Endothelial cell of umbilical vein (primary cell): ENCODE measurements at regions not wholly inside any gene's neighbourhood (a gene's known extent, or its start where the extent isn't known, plus 50 kb on each side); places are given as distances from the start of the nearest gene placed in this dataset.

Experiments used
- BruUV-seq: library from RNA; stranded (reverse); fragments of 400-500 nt; replicated peaks from 2 replicates; lab custom pipeline; 2021; lab: Mats Ljungman, UMichigan
- CTCF ChIA-PET: fragments of 300-600, 350-600 bp; sonication (Branson Sonifier 250); formaldehyde crosslinking; loops from one replicate; lab custom pipeline; 2021; ENCODE audit warnings: antibody characterized with exemption, inconsistent platforms; lab: Charles Lee
- POLR2A ChIA-PET: fragments of 300-600, 350-600 bp; sonication (Branson Sonifier 250); formaldehyde crosslinking; loops from one replicate; lab custom pipeline; 2021; ENCODE audit warnings: antibody characterized with exemption, inconsistent platforms; lab: Charles Lee
- DNase-seq: peaks from one replicate; pipeline ENCODE4 v3.0.0-alpha.2; 2011; ENCODE audit warnings: low read depth, low spot score
- FAIRE-seq: peaks from 2 replicates; lab custom pipeline; 2011; peaks lifted over from hg19 to GRCh38; lab: Jason Lieb, UNC
- H2AFZ ChIP-seq: 2 replicates; pipeline ENCODE4 v1.6.0; 2012; ENCODE audit warnings: low read depth, low read length, control low read depth, inconsistent platforms
- H3K27ac ChIP-seq: 2 replicates; pipeline ENCODE4 v1.5.1; 2011; ENCODE audit warnings: low read depth, mild to moderate bottlenecking, control low read depth, low read length, moderate library complexity; ENCODE audit not compliant: insufficient read depth
- H3K27me3 ChIP-seq, 2 experiments: 2 replicates each; pipeline versions ENCODE4 v1.6.0 to v1.6.1; 2011; ENCODE audit warnings: low read length in 2 of 2, mixed read lengths in 1 of 2; ENCODE audit not compliant: control insufficient read depth in 2 of 2, insufficient read depth in 2 of 2
- H3K36me3 ChIP-seq, 2 experiments: 2 replicates in 1 of 2; 3 replicates in 1 of 2; pipeline ENCODE4 v1.5.1; 2011; ENCODE audit warnings: low read length in 2 of 2, mild to moderate bottlenecking in 1 of 2, moderate library complexity in 1 of 2; ENCODE audit not compliant: control insufficient read depth in 2 of 2, insufficient read depth in 2 of 2; ENCODE audit errors: extremely low read depth in 1 of 2
- H3K4me1 ChIP-seq: 3 replicates; pipeline ENCODE4 v1.5.1; 2011; ENCODE audit warnings: mild to moderate bottlenecking, low read length; ENCODE audit not compliant: control insufficient read depth, insufficient read depth; ENCODE audit errors: extremely low read depth
- H3K4me2 ChIP-seq: 2 replicates; pipeline ENCODE4 v1.6.1; 2011; ENCODE audit warnings: low read length, control low read depth, mixed read lengths; ENCODE audit not compliant: insufficient read depth
- H3K4me3 ChIP-seq, 3 experiments: fragments of 200-600 bp in 1 of 3; sonication (generic), shearing (Covaris generic) in 1 of 3; replicated peaks in 1 of 3; 2 replicates each; pipeline ENCODE4 v1.5.1; 2011 to 2016; ENCODE audit warnings: control low read depth in 3 of 3, low read length in 3 of 3, mild to moderate bottlenecking in 2 of 3, inconsistent platforms in 1 of 3, low read depth in 1 of 3, moderate library complexity in 1 of 3; ENCODE audit not compliant: insufficient read depth in 1 of 3
- H3K79me2 ChIP-seq: 2 replicates; pipeline ENCODE4 v1.6.0; 2012; ENCODE audit warnings: low read length, inconsistent platforms; ENCODE audit not compliant: control insufficient read depth, insufficient read depth
- H3K9ac ChIP-seq: replicated peaks from 2 replicates; pipeline ENCODE3; 2011; ENCODE audit warnings: low read length, control low read depth; ENCODE audit not compliant: insufficient read depth; ENCODE audit errors: extremely low read depth
- H3K9me1 ChIP-seq: replicated peaks from 3 replicates; pipeline ENCODE4 v1.6.0; 2011; ENCODE audit warnings: mild to moderate bottlenecking, low read length; ENCODE audit not compliant: control insufficient read depth, insufficient read depth; ENCODE audit errors: extremely low read depth
- H3K9me3 ChIP-seq: replicated peaks from 2 replicates; pipeline ENCODE4 v1.5.1; 2012; ENCODE audit warnings: low read length, inconsistent platforms; ENCODE audit not compliant: control insufficient read depth, insufficient read depth
- H4K20me1 ChIP-seq: replicated peaks from 2 replicates; pipeline ENCODE3; 2011; ENCODE audit warnings: mild to moderate bottlenecking, low read length; ENCODE audit not compliant: control insufficient read depth, insufficient read depth; ENCODE audit errors: extremely low read depth
- FOS ChIP-seq: IDR thresholded peaks from 2 replicates; pipeline ENCODE4 v1.6.1; 2011; ENCODE audit warnings: mild to moderate bottlenecking, low read length, moderate library complexity, borderline replicate concordance; ENCODE audit not compliant: insufficient read depth
- JUN ChIP-seq: IDR thresholded peaks from 2 replicates; pipeline ENCODE4 v1.6.1; 2011; ENCODE audit warnings: borderline replicate concordance, low read depth; ENCODE audit not compliant: insufficient read length, insufficient read depth
- dilution Hi-C: fragments of 300-500 bp; cut with MboI; formaldehyde crosslinking; loops from one replicate; pipeline ENCODE4 v1.15.0; 2019; ENCODE audit warnings: low sequenced_read_pairs; ENCODE audit not compliant: extremely low pct_ligation_motif_present
- intact Hi-C: fragments of 100-400 bp; cut with micrococcal nuclease; formaldehyde crosslinking; loops from one replicate; pipeline ENCODE4 v1.10.0; 2022
- TF ChIP-seq, protein P1 (sequence below), 2 donors: IDR thresholded peaks; 1 replicate in 1 of 2; 2 replicates in 1 of 2; pipeline ENCODE4 v1.5.1; 2011; ENCODE audit warnings: low read length in 2 of 2, mild to moderate bottlenecking in 2 of 2, moderate library complexity in 2 of 2, control low read depth in 1 of 2, inconsistent platforms in 1 of 2, low read depth in 1 of 2; ENCODE audit not compliant: insufficient read depth in 1 of 2; ENCODE audit errors: extremely low read depth in 1 of 2

DNA sequence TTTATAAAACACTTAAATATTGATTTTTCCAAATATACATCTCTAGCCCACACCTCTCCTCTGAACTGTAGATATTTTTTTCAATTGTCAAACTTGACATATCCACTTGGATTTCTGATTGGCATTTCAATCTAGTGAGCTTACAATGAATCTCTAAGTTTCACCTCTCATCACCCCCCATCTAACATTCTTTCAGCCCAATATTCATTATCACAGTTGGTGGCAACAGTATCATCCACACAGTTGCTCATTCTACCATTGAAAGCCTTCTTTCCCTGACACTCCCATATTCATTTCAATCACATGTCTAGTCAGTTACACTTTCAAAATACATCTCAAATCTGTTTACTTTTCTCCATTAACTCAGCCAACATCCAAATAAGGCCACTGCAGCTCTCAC lies 385.2 kb downstream of the PCDH20 start:
- ChIA-PET POLR2A (no interaction called here), CTCF (no interaction called here)
- Histone ChIP-seq H3K9me1 (no peaks in the 10 kb centered on the region), H3K27me3 (no peaks in the 10 kb centered on the region), H3K27ac (no peak overlapping the region), H3K9me3 (no peaks in the 10 kb centered on the region), H3K79me2 (no peaks in the 10 kb centered on the region), H3K4me1 (no peaks in the 10 kb centered on the region), H3K9ac (no peak overlapping the region), H2AFZ (no peak overlapping the region), H3K4me3 (no peak overlapping the region), H3K4me2 (no peak overlapping the region), H3K36me3 (no peaks in the 10 kb centered on the region), H4K20me1 (no peaks in the 10 kb centered on the region)
- no peak for DNase-seq
- dilution Hi-C loops: no loop called here
- TF ChIP-seq, protein P1, sequence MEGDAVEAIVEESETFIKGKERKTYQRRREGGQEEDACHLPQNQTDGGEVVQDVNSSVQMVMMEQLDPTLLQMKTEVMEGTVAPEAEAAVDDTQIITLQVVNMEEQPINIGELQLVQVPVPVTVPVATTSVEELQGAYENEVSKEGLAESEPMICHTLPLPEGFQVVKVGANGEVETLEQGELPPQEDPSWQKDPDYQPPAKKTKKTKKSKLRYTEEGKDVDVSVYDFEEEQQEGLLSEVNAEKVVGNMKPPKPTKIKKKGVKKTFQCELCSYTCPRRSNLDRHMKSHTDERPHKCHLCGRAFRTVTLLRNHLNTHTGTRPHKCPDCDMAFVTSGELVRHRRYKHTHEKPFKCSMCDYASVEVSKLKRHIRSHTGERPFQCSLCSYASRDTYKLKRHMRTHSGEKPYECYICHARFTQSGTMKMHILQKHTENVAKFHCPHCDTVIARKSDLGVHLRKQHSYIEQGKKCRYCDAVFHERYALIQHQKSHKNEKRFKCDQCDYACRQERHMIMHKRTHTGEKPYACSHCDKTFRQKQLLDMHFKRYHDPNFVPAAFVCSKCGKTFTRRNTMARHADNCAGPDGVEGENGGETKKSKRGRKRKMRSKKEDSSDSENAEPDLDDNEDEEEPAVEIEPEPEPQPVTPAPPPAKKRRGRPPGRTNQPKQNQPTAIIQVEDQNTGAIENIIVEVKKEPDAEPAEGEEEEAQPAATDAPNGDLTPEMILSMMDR (IDR thresholded peaks at IDR 0.05; ENCODE audit: extremely low read depth in 1 of 2, insufficient read depth in 1 of 2, low read depth in 1 of 2, low read length in 2 of 2): no peak
- intact Hi-C loops: no loop called here
- no TSS peak for BruUV-seq
- no peak for FAIRE-seq

DNA sequence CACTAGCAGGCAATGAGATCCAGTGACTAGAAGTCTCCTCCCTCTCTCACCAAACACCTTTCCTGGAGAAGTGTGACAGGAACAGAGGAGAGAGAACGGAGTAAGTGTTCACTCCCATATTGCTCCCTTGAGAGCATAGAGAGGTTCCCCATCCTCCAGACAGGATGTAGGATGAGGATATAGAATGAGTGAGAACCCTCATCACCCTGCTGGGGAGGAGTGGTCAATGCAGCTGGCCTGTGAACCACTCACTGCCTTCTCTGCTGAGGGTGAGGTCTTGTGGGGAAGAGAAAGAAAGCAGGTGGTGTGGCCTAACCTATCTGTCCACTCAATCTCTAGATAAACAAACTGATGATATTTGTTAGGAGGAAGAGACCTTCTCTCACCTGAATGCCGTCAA lies 386.6 kb downstream of the PCDH20 start:
- intact Hi-C loops: no loop called here
- no TSS peak for BruUV-seq
- no peaks in the 10 kb centered on the region for H3K79me2 ChIP-seq
- dilution Hi-C loops: no loop called here
- H3K27me3 ChIP-seq: no peaks in the 10 kb centered on the region
- no peak for TF ChIP-seq JUN
- no peak for TF ChIP-seq FOS
- CTCF ChIA-PET: no interaction called here
- FAIRE-seq (no peak), DNase-seq (no peak)
- no peak overlapping the region for H3K27ac ChIP-seq
- no peaks in the 10 kb centered on the region for H3K9me3 ChIP-seq
- no peaks in the 10 kb centered on the region for H3K36me3 ChIP-seq
- H4K20me1 ChIP-seq: no peaks in the 10 kb centered on the region
- no peak overlapping the region for H3K4me2 ChIP-seq
- no peak overlapping the region for H3K9ac ChIP-seq
- no peak overlapping the region for H2AFZ ChIP-seq
- no peak overlapping the region for H3K4me3 ChIP-seq
- POLR2A ChIA-PET: no interaction called here
- no peaks in the 10 kb centered on the region for H3K4me1 ChIP-seq
- H3K9me1 ChIP-seq: no peaks in the 10 kb centered on the region
